ENCODE measurements at regions not wholly inside any gene's neighbourhood (a gene's known extent, or its start where the extent isn't known, plus 50 kb on each side); places are given as distances from the start of the nearest gene placed in this dataset.

DNA sequence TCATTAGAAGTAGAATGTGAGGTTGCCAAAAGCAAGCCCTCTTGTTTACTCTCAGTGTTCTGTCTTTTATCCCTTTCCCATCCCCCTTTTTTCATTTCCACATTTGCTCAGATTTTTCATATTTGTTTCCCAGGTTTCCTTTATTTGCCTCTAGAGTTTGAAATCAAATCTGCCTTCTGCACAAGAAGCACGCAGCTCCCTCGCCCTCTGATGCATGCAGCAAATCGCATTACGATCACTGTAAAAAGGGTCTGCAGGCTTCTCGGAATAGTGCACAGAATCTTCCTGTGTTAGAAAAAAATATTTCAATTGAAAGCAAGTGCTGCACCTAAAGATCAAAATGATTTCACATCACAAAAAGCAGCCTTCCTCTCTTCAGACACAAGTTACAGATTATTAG is 129.0 kb downstream of the GPAM start:
- TF ChIP-seq TAF1 (IDR thresholded peaks at IDR 0.05; ENCODE audit: low read depth, low read length) (no peak), POLR2A (IDR thresholded peaks at IDR 0.05; ENCODE audit: low read depth, low read length) (no peak), POU2F2 (IDR thresholded peaks at IDR 0.05; ENCODE audit: low read depth, low read length) (no peak), POLR2AphosphoS5 (IDR thresholded peaks at IDR 0.05; ENCODE audit: low read depth, low read length) (no peak), SPI1 (IDR thresholded peaks at IDR 0.05; ENCODE audit: low read depth, low read length) (no peak), PAX5 (IDR thresholded peaks at IDR 0.05; ENCODE audit: insufficient read depth, low read length, severe bottlenecking) (no peak)

Measured in GM12891 (cell line).